NT2/D1 (cell line): ENCODE measurements at regions not wholly inside any gene's neighbourhood (a gene's known extent, or its start where the extent isn't known, plus 50 kb on each side); places are given as distances from the start of the nearest gene placed in this dataset.

Source experiments
- DNase-seq: peaks from one replicate; pipeline ENCODE4 v3.0.0-alpha.2; 2011; ENCODE audit warnings: low read depth, low spot score
- H3K27me3 ChIP-seq: 2 replicates; pipeline ENCODE4 v1.6.0; 2011; ENCODE audit warnings: mild to moderate bottlenecking; ENCODE audit not compliant: insufficient read length, insufficient read depth
- H3K36me3 ChIP-seq: 2 replicates; pipeline ENCODE4 v1.6.1; 2011; ENCODE audit warnings: mild to moderate bottlenecking, low read length, mixed read lengths; ENCODE audit not compliant: insufficient read depth, insufficient read length
- H3K4me1 ChIP-seq: 2 replicates; pipeline ENCODE4 v1.5.1; 2011; ENCODE audit not compliant: insufficient read depth, insufficient read length
- H3K4me3 ChIP-seq: 2 replicates; pipeline ENCODE4 v1.5.1; 2011; ENCODE audit warnings: low read depth; ENCODE audit not compliant: insufficient read length
- H3K9ac ChIP-seq: 2 replicates; pipeline ENCODE4 v1.6.0; 2011; ENCODE audit warnings: low read depth; ENCODE audit not compliant: insufficient read length
- H3K9me3 ChIP-seq: 2 replicates; pipeline ENCODE4 v1.5.1; 2011; ENCODE audit warnings: mild to moderate bottlenecking, low read length; ENCODE audit not compliant: insufficient read depth
- SUZ12 ChIP-seq: IDR thresholded peaks from 2 replicates; pipeline ENCODE4 v1.6.1; 2011; ENCODE audit not compliant: insufficient read length, insufficient read depth; ENCODE audit errors: extremely low read depth
- YY1 ChIP-seq: IDR thresholded peaks from 2 replicates; pipeline ENCODE4 v1.6.1; 2011; ENCODE audit not compliant: insufficient read length, insufficient read depth
- ZNF274 ChIP-seq: IDR thresholded peaks from 2 replicates; pipeline ENCODE4 v1.6.1; 2011; ENCODE audit warnings: mild to moderate bottlenecking, low read depth, low read length

DNA sequence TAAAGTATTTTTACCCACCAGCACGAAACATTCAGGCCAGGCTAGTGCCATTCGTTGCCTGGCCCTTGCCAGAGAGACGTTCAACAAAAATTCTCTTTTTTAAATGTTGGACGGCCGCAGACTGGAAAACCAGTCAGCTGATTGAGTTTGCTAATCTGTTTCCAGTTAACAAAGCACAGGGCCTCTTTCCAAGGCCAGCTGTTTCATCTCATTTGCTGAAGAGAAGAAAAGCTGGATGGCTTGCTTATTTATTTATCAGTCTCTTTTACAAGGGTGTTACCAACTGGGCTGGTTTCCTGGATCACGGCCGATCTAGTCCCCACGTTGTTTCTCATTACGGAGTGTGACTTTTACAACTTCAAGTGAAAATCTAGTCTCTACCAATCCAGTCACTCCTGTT, 418.7 kb upstream of the DYNLRB2 start:
- H3K36me3 ChIP-seq, result no peaks in the 10 kb centered on the region
- peaks cover 8% of the 10 kb centered on the region; the same call in 1 of the 2 replicates for H3K9me3 ChIP-seq
- H3K4me1 ChIP-seq, result no peaks in the 10 kb centered on the region
- DNase-seq, result no peak
- no peak for TF ChIP-seq ZNF274
- TF ChIP-seq YY1, result no peak
- no peak for TF ChIP-seq SUZ12
- no peaks in the 10 kb centered on the region for H3K27me3 ChIP-seq
- H3K4me3 ChIP-seq, result no peak overlapping the region
- H3K9ac ChIP-seq, result no peak overlapping the region

DNA sequence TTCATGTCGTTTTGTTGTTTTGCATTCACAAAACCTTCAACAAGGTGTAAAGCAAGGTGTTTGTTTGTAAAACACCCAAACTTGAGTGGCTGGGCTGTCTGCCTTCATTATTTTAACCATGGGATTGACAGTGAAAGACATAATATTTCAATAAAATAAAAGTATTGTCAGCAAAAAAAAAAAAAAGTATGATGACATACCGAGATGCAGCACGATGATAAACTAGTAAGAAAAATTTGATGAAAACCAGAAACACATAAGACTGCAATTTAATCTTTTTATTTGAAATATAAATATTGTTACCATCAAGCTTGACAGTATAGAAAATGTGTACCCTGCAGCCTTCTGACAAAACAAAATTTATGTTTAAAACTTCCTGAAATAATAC, 419.3 kb upstream of the DYNLRB2 start:
- Histone ChIP-seq H3K36me3 (no peaks in the 10 kb centered on the region), H3K4me1 (no peaks in the 10 kb centered on the region), H3K9me3 (peaks cover 8% of the 10 kb centered on the region; the same call in 1 of the 2 replicates), H3K27me3 (no peaks in the 10 kb centered on the region), H3K4me3 (no peak overlapping the region), H3K9ac (no peak overlapping the region)
- no peak for TF ChIP-seq ZNF274
- no peak for TF ChIP-seq YY1
- TF ChIP-seq SUZ12, result no peak
- no peak for DNase-seq

DNA sequence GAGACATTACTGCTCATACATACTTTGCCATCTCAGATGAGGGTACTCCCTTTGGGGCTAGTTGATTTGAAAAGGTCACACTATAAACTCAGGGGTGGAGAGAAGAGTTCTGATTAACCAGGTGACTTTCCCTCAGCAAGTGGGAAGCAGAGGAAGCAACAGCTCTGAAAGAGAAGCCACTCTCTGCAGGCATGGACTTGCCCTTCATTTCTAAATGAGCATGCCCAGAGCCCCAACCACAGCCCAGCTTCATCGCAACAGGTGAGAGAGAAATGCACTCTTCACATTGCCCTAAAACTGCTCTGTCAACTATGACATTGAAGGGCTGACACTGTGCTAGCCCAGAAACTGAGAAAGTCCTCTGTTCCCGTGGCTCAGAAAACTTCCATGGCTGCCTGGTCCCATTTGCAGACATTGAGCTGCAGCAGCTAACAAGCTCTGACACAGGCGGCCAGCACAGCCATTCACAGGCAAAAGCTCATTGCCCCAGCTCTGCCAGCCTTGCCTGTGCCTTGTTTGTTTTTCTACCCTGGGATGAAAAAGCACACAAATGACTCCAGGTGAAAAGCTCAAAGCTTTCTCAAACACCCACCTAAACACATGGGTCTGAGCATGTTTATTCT, 419.8 kb upstream of the DYNLRB2 start:
- no peak for TF ChIP-seq ZNF274
- TF ChIP-seq SUZ12, result no peak
- TF ChIP-seq YY1, result no peak
- Histone ChIP-seq H3K36me3 (no peaks in the 10 kb centered on the region), H3K4me1 (no peaks in the 10 kb centered on the region), H3K9me3 (peaks cover 8% of the 10 kb centered on the region; the same call in 1 of the 2 replicates), H3K27me3 (no peaks in the 10 kb centered on the region), H3K9ac (no peak overlapping the region), H3K4me3 (no peak overlapping the region)
- DNase-seq, result no peak

DNA sequence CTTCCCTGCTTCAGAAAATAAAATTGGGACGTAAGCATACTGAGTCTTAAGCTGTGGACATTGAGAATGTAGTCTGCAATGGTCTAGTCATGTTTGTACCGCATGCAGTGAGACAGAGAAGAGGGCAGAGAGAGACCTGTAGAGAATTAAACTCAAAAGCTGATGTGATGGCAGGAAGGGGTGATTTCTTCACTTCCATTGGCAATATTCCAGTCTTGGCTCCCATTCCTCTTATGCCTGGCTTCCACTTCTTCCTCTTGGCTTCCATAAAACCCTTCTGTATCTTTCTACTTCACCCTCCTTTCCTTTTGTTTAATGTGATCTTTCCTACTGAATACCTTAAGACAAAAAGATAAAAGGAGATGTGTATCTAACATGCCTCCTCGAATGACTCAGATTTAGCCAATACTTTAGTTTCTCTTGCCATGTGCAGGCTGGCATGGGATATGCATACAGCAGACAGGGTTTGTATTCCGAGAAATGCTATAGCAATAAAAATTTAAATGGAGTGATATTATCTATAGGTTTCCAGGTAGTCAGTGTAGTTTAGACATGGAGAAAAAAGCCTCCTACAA, 423.1 kb upstream of the DYNLRB2 start:
- Histone ChIP-seq H3K27me3 (no peaks in the 10 kb centered on the region), H3K36me3 (no peaks in the 10 kb centered on the region), H3K9me3 (peaks cover 8% of the 10 kb centered on the region; the same call in 1 of the 2 replicates), H3K9ac (no peak overlapping the region), H3K4me3 (no peak overlapping the region), H3K4me1 (no peaks in the 10 kb centered on the region)
- TF ChIP-seq ZNF274 (no peak), YY1 (no peak), SUZ12 (no peak)
- no peak for DNase-seq

DNA sequence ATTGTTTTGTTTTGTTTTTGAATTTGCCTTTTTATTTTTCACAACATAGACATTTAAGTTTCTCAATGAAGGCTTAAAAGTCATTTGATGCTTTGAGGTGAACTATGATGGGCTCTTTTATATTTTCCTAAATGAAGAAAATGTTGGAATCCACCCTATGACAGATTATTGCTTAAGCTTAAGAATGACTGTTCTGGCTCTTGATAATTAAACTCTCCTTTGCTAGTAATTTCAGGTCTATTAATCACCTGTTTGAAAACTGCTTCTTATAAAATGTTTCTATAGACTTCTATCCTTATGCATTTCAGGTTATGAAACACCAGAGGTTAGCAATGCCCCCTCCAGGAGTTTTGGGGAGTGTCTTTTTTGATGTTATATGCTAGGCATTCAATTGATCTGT, 424.1 kb upstream of the DYNLRB2 start:
- Histone ChIP-seq H3K4me3 (no peak overlapping the region), H3K27me3 (no peaks in the 10 kb centered on the region), H3K9ac (no peak overlapping the region), H3K36me3 (no peaks in the 10 kb centered on the region), H3K9me3 (peaks cover 8% of the 10 kb centered on the region; the same call in 1 of the 2 replicates), H3K4me1 (no peaks in the 10 kb centered on the region)
- DNase-seq, result no peak
- no peak for TF ChIP-seq ZNF274
- TF ChIP-seq YY1, result no peak
- TF ChIP-seq SUZ12, result no peak

DNA sequence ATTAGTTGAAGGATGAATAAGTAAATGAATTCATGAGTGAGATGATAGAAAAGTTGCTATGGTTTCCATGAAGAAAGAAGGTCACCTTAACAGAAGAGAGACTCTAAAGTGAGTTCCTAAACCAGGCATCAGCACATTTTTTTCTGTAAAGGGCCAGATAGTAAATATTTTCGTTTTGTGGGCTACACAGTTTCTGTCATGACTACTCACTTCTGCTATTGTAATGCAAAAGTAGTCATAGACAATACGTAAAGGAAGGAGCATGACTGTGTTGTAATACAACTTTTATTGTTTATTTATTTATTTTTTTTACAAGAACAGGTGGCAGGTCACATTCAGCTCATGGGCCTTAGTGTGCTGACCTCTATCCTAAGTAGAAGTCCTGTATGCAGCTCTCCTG, 426.1 kb upstream of the DYNLRB2 start:
- no peak for DNase-seq
- H3K27me3 ChIP-seq, result no peaks in the 10 kb centered on the region
- H3K36me3 ChIP-seq, result no peaks in the 10 kb centered on the region
- H3K9me3 ChIP-seq, result peaks cover 8% of the 10 kb centered on the region; the same call in 1 of the 2 replicates
- no peaks in the 10 kb centered on the region for H3K4me1 ChIP-seq
- TF ChIP-seq YY1, result no peak
- TF ChIP-seq ZNF274, result no peak
- no peak for TF ChIP-seq SUZ12
- H3K4me3 ChIP-seq, result no peak overlapping the region
- H3K9ac ChIP-seq, result no peak overlapping the region

DNA sequence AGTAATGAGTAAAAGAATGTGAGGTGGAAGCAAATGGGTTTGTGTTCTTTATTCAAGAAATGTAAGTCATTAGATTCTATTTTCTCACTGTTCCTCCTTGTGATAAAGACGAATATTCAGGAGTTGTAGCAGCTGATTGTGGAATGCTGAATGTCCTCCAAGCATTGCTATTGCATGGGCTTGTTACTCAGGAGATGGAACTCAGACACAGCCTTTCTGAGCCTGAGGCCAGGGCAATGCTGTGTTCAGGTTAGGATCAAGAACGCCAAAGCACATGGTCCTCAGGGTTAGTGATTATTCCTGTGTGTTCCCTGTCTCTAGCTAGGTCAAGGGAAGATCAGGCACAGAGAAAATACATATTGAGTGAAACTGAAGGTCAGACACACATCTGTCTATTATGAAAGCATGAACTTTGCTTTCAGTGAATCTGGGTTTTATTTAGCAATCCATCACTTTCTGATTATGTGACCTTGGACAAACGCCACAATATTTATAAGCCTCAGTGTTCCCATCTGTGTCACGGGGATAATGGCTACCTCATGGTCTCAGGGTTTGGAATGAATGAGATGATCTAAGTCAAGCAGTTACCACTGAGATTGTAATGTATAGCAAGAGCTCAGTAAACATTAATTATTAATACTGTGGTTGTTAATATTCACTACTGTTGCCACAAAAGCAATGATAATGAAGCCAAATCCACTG, 426.8 kb upstream of the DYNLRB2 start:
- Histone ChIP-seq H3K4me3 (no peak overlapping the region), H3K9me3 (peaks cover 6% of the 10 kb centered on the region; the same call in 1 of the 2 replicates), H3K27me3 (no peaks in the 10 kb centered on the region), H3K36me3 (no peaks in the 10 kb centered on the region), H3K9ac (no peak overlapping the region), H3K4me1 (no peaks in the 10 kb centered on the region)
- no peak for DNase-seq
- TF ChIP-seq ZNF274 (no peak), YY1 (no peak), SUZ12 (no peak)
